Thyroid gland (tissue), 4 donors: ENCODE measurements at regions not wholly inside any gene's neighbourhood (a gene's known extent, or its start where the extent isn't known, plus 50 kb on each side); places are given as distances from the start of the nearest gene placed in this dataset.

Experiments used
- POLR2A ChIP-seq, 2 donors: fragments of 450-650 bp; IDR thresholded peaks; one replicate each; pipeline ENCODE4 v1.6.1; 2017; ENCODE audit warnings: antibody characterized with exemption in 2 of 2, mild to moderate bottlenecking in 2 of 2, moderate library complexity in 1 of 2
- TF ChIP-seq, protein P1 (sequence below), 6 experiments: fragments of 200-600 bp in 3 of 6; fragments of 450-650 bp in 3 of 6; sonication (generic) in 3 of 6; IDR thresholded peaks; one replicate each; pipeline ENCODE4 v1.5.1; 2016 to 2019; ENCODE audit warnings: antibody characterized with exemption in 6 of 6, mild to moderate bottlenecking in 2 of 6, inconsistent platforms in 1 of 6, moderate library complexity in 1 of 6

DNA sequence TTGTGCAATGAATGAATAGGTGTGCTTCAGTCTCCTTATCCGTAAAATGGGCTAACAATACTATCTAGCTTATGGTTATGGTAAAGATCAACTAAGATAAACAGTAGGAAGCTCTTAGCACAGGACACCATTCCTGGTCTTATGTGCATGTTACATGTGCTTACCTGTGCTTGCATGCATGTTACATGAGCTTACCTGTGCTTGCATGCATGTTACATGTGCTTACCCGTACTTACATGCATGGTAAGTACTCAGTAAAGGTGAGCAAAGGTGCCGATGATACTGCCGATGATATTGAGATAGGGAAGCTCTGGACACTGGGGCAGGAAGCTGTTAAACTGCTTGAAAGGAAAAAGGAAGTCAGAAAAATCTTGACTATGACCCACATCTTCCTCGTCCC, 211.0 kb upstream of the USP24 start:
- TF ChIP-seq POLR2A (IDR thresholded peaks at IDR 0.05), result no peak
- TF ChIP-seq, protein P1, sequence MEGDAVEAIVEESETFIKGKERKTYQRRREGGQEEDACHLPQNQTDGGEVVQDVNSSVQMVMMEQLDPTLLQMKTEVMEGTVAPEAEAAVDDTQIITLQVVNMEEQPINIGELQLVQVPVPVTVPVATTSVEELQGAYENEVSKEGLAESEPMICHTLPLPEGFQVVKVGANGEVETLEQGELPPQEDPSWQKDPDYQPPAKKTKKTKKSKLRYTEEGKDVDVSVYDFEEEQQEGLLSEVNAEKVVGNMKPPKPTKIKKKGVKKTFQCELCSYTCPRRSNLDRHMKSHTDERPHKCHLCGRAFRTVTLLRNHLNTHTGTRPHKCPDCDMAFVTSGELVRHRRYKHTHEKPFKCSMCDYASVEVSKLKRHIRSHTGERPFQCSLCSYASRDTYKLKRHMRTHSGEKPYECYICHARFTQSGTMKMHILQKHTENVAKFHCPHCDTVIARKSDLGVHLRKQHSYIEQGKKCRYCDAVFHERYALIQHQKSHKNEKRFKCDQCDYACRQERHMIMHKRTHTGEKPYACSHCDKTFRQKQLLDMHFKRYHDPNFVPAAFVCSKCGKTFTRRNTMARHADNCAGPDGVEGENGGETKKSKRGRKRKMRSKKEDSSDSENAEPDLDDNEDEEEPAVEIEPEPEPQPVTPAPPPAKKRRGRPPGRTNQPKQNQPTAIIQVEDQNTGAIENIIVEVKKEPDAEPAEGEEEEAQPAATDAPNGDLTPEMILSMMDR (IDR thresholded peaks at IDR 0.05), result no peak
